NOMO-1 treated with DMSO at 0.1 percent for 48 hours (cell line): ENCODE measurements at regions not wholly inside any gene's neighbourhood (a gene's known extent, or its start where the extent isn't known, plus 50 kb on each side); places are given as distances from the start of the nearest gene placed in this dataset.
A peak's percentile ranks its signal among the peaks of the same experiment; 100 is the strongest.
"Not testable (repeated sequence)": the region's sequence is repeated elsewhere in the genome, so short reads cannot be mapped to it uniquely, and the experiment has no call there.

Experiments
- DNase-seq: peaks from one replicate; lab custom pipeline; 2025; ENCODE audit not compliant: unreplicated experiment; lab: John Stamatoyannopoulos, UW

- DNase-seq, result no peak
These were observed 50.2 kb downstream of the SMIM38 start for GRCh38 chr11:69205743-69206612.

- not testable (repeated sequence) for DNase-seq
These were observed 50.9 kb downstream of the SMIM38 start for GRCh38 chr11:69206613-69206965.

GRCh38 chr11:69207165-69207889 is 51.6 kb downstream of the SMIM38 start:
- no peak for DNase-seq

GRCh38 chr11:69208190-69209037 is 52.7 kb downstream of the SMIM38 start:
- no peak for DNase-seq

GRCh38 chr11:69209038-69209350 is 53.3 kb downstream of the SMIM38 start:
- DNase-seq, result no peak

- no peak for DNase-seq
These were observed 53.9 kb downstream of the SMIM38 start for GRCh38 chr11:69209421-69210309.

GRCh38 chr11:69210310-69211035 is 54.7 kb downstream of the SMIM38 start:
- DNase-seq, result peak; percentile 18

GRCh38 chr11:69211540-69211919 is 55.8 kb downstream of the SMIM38 start:
- no peak for DNase-seq

- DNase-seq, result no peak
These were observed 56.4 kb downstream of the SMIM38 start for GRCh38 chr11:69211920-69212797.

GRCh38 chr11:69212798-69213110 is 57.0 kb downstream of the SMIM38 start:
- DNase-seq, result no peak

- no peak for DNase-seq
These were observed 57.6 kb downstream of the SMIM38 start for GRCh38 chr11:69213316-69213715.

GRCh38 chr11:69213964-69214363 is 58.2 kb downstream of the SMIM38 start:
- DNase-seq, result no peak

GRCh38 chr11:69215216-69215615 is 59.5 kb downstream of the SMIM38 start:
- no peak for DNase-seq

GRCh38 chr11:69215784-69216415 is 60.2 kb downstream of the SMIM38 start:
- no peak for DNase-seq

GRCh38 chr11:69216647-69217051 is 60.9 kb downstream of the SMIM38 start:
- no peak for DNase-seq

GRCh38 chr11:69217276-69218105 is 61.8 kb downstream of the SMIM38 start:
- no peak for DNase-seq

- no peak for DNase-seq
These were observed 62.5 kb downstream of the SMIM38 start for GRCh38 chr11:69218271-69218682.
